ENCODE measurements at regions not wholly inside any gene's neighbourhood (a gene's known extent, or its start where the extent isn't known, plus 50 kb on each side); places are given as distances from the start of the nearest gene placed in this dataset.

GRCh38 chr9:18163146-18163545 is 310.8 kb upstream of the ADAMTSL1 start:
- no peak for TF ChIP-seq CTCF (IDR thresholded peaks at IDR 0.05)
- no peak for TF ChIP-seq POLR2A (IDR thresholded peaks at IDR 0.05)

Measured in heart left ventricle (tissue), 13 donors.